ENCODE measurements at regions not wholly inside any gene's neighbourhood (a gene's known extent, or its start where the extent isn't known, plus 50 kb on each side); places are given as distances from the start of the nearest gene placed in this dataset.

DNA sequence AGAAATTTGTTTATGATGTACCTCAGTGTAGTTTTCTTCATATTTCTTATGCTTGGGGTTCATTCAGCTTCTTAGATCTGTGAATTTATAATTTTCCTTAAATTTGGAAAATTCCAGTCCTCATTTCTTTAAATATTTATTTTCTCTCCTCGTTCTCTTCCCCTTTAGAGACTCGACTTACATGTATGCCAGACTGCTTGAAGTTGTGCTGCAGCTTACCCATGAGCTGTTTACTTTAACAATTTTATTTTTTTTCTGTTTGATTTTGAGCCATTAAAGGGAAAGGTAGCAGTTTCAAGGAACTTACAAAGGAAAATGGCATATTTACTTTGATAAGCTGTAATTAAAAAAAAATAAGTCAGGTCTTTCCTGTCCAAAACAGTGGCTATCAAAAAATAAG is 123.0 kb upstream of the ZNF32 start:
- Histone ChIP-seq H3K36me3 (ENCODE audit: control insufficient read depth in 2 of 2, extremely low read depth in 1 of 2, insufficient read depth in 1 of 2, low read length in 1 of 2) (no peaks in the 10 kb centered on the region), H3K4me3 (ENCODE audit: control insufficient read depth in 1 of 2, extremely low read depth in 1 of 2, low read length in 1 of 2) (no peak overlapping the region), H3K27ac (ENCODE audit: low read length) (no peak overlapping the region), H3K9me3 (no peaks in the 10 kb centered on the region), H3K4me1 (ENCODE audit: control insufficient read depth in 1 of 2, extremely low read depth in 1 of 2, insufficient read depth in 2 of 2, low read length in 2 of 2) (no peaks in the 10 kb centered on the region), H3K27me3 (replicated peaks in 1 of 2; ENCODE audit: control insufficient read depth in 2 of 2, extremely low read depth in 1 of 2, insufficient read depth in 2 of 2, low read length in 1 of 2) (peaks cover 0 to 12% of the 10 kb centered on the region in 2 experiments)
- Mint-ChIP-seq H3K27ac (no peak overlapping the region), H3K27me3 (peaks cover 7 to 10% of the 10 kb centered on the region in 2 donors), H3K4me1 (no peaks in the 10 kb centered on the region), H3K4me3 (no peak overlapping the region), H3K36me3 (no peaks in the 10 kb centered on the region), H3K9me3 (peaks cover 5 to 29% (median 13%) of the 10 kb centered on the region in 3 donors)
- no peak for DNase-seq
- CTCF ChIA-PET = no interaction called here
- WGBS (ENCODE audit: insufficient coverage) = no CpG with 5 or more reads among the region's 2 CpGs
- ATAC-seq (replicated peaks in 1 of 4) = no peak
- POLR2A ChIA-PET = no interaction called here

DNA sequence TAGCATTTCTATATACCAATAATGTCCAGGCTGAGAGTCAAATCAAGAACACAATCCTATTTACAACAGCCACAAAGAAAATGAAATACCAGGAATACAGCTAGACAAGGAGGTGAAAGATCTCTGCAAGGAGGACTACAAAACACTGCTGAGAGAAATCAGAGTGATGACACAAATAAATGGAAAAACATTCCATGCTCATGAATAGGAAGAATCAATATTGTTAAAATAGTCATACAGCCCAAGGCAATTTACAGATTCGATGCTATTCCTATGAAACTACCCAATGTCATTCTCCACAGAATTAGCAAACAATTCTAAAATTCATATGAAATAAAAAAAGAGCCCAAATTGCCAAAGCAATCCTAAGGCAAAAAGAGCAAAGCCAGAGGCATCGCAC is 116.8 kb upstream of the ZNF32 start:
- ATAC-seq (replicated peaks in 1 of 4) (no peak), DNase-seq (no peak)
- Mint-ChIP-seq H3K36me3 (no peaks in the 10 kb centered on the region), H3K27me3 (no peaks in the 10 kb centered on the region), H3K4me1 (no peaks in the 10 kb centered on the region), H3K27ac (no peak overlapping the region), H3K9me3 (peaks cover 5 to 21% (median 13%) of the 10 kb centered on the region in 3 donors), H3K4me3 (no peak overlapping the region)
- POLR2A ChIA-PET = no interaction called here
- Histone ChIP-seq H3K27ac (ENCODE audit: low read length) (no peak overlapping the region), H3K4me3 (ENCODE audit: control insufficient read depth in 1 of 2, extremely low read depth in 1 of 2, low read length in 1 of 2) (no peak overlapping the region), H3K4me1 (ENCODE audit: control insufficient read depth in 1 of 2, extremely low read depth in 1 of 2, insufficient read depth in 2 of 2, low read length in 2 of 2) (no peaks in the 10 kb centered on the region), H3K36me3 (ENCODE audit: control insufficient read depth in 2 of 2, extremely low read depth in 1 of 2, insufficient read depth in 1 of 2, low read length in 1 of 2) (no peaks in the 10 kb centered on the region), H3K27me3 (replicated peaks in 1 of 2; ENCODE audit: control insufficient read depth in 2 of 2, extremely low read depth in 1 of 2, insufficient read depth in 2 of 2, low read length in 1 of 2) (peaks cover 0 to 2% of the 10 kb centered on the region in 2 experiments), H3K9me3 (no peaks in the 10 kb centered on the region)
- WGBS (ENCODE audit: insufficient coverage) = 88% methylated on average over 1 of the region's 2 CpGs
- CTCF ChIA-PET = no interaction called here

DNA sequence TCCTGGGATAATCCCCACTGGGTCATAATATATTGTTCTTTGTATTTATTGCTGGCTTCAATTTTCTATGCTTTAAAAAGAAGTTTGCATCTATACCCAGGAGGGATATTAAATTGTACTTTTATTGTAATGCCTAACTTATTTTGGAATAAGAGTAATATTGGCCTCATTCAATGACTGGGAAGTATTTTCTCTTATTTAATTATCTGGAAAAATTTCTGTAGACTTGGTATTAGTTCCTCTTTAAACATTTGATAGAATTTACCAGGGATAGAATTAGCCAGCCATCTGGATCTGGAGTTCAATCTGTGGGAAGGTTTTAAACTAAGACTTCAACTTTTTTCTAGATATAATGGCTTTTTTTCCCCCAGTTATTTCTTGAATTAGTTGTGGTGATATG is 115.2 kb upstream of the ZNF32 start:
- Histone ChIP-seq H3K4me1 (ENCODE audit: control insufficient read depth in 1 of 2, extremely low read depth in 1 of 2, insufficient read depth in 2 of 2, low read length in 2 of 2) (no peaks in the 10 kb centered on the region), H3K27ac (ENCODE audit: low read length) (no peak overlapping the region), H3K4me3 (ENCODE audit: control insufficient read depth in 1 of 2, extremely low read depth in 1 of 2, low read length in 1 of 2) (no peak overlapping the region), H3K9me3 (no peaks in the 10 kb centered on the region), H3K36me3 (ENCODE audit: control insufficient read depth in 2 of 2, extremely low read depth in 1 of 2, insufficient read depth in 1 of 2, low read length in 1 of 2) (no peaks in the 10 kb centered on the region), H3K27me3 (replicated peaks in 1 of 2; ENCODE audit: control insufficient read depth in 2 of 2, extremely low read depth in 1 of 2, insufficient read depth in 2 of 2, low read length in 1 of 2) (peaks cover 0 to 3% of the 10 kb centered on the region in 2 experiments)
- DNase-seq (no peak), ATAC-seq (replicated peaks in 1 of 4) (no peak)
- ChIA-PET POLR2A (no interaction called here), CTCF (no interaction called here)
- Mint-ChIP-seq H3K4me1 (no peaks in the 10 kb centered on the region), H3K4me3 (no peak overlapping the region), H3K36me3 (no peaks in the 10 kb centered on the region), H3K27ac (no peak overlapping the region), H3K9me3 (peaks cover 5 to 20% (median 12%) of the 10 kb centered on the region in 3 donors), H3K27me3 (no peaks in the 10 kb centered on the region)

DNA sequence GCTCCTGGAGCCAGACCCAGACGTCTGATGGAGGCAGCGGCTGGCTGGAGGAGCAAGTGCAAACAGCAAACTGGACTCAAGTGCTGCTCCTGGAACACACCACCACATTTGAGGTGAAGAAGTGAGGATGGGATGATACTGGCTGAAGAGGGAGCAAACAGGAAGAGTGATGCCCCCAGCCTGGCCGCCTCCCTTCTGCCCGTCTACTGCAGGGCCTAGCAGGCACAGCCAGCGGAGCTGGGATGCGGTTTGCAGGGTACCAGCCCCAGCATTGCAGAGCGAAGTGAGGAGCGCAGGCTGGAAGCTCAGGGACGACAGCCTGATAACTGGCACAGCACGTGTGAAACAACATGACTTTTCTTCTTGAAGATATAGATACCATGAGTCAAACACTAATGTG is 111.8 kb upstream of the ZNF32 start:
- H3K27ac Mint-ChIP-seq = no peak overlapping the region
- DNase-seq = no peak
- H3K4me1 ChIP-seq (ENCODE audit: control insufficient read depth in 1 of 2, extremely low read depth in 1 of 2, insufficient read depth in 2 of 2, low read length in 2 of 2) = no peaks in the 10 kb centered on the region
- H3K27ac ChIP-seq (ENCODE audit: low read length) = no peak overlapping the region
- no peak overlapping the region for H3K4me3 Mint-ChIP-seq
- no peaks in the 10 kb centered on the region for H3K27me3 Mint-ChIP-seq
- WGBS (ENCODE audit: insufficient coverage) = 84% methylated on average over 4 of the region's 10 CpGs
- H3K4me1 Mint-ChIP-seq = no peaks in the 10 kb centered on the region
- ATAC-seq (replicated peaks in 1 of 4) = no peak
- no peaks in the 10 kb centered on the region for H3K9me3 ChIP-seq
- peaks cover 0 to 3% of the 10 kb centered on the region in 2 experiments for H3K27me3 ChIP-seq (replicated peaks in 1 of 2; ENCODE audit: control insufficient read depth in 2 of 2, extremely low read depth in 1 of 2, insufficient read depth in 2 of 2, low read length in 1 of 2)
- ChIA-PET CTCF (interaction anchor here (0.7 kb wide), 2 partner anchors 14 to 1349 kb away, joined by 3 read pairs; no protein-coding TSS in a partner anchor), POLR2A (no interaction called here)
- no peaks in the 10 kb centered on the region for H3K36me3 ChIP-seq (ENCODE audit: control insufficient read depth in 2 of 2, extremely low read depth in 1 of 2, insufficient read depth in 1 of 2, low read length in 1 of 2)
- H3K36me3 Mint-ChIP-seq = no peaks in the 10 kb centered on the region
- no peak overlapping the region for H3K4me3 ChIP-seq (ENCODE audit: control insufficient read depth in 1 of 2, extremely low read depth in 1 of 2, low read length in 1 of 2)
- H3K9me3 Mint-ChIP-seq = no peaks in the 10 kb centered on the region

DNA sequence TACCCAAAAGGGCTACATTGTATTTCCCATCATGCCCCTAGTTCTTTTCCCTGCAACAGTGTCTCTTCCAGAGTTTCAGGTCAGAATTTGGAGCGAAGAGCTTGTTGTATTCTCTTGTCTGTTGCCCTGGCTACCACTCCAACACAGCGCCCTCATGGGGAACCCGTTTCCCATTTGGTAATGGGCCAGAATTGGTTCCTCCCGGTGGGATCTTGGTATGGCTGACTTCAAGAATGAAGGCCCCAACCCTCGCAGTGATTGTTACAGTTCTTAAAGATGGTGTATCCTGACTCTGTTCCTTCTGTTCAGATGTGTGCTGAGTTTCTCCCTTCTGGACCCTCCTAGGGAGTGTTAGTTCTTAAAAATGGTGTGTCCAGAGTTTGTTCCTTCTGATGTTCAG is 110.5 kb upstream of the ZNF32 start:
- H3K4me1 ChIP-seq (ENCODE audit: control insufficient read depth in 1 of 2, extremely low read depth in 1 of 2, insufficient read depth in 2 of 2, low read length in 2 of 2) = no peaks in the 10 kb centered on the region
- Mint-ChIP-seq H3K4me3 (no peak overlapping the region), H3K27ac (no peak overlapping the region), H3K27me3 (no peaks in the 10 kb centered on the region), H3K9me3 (no peaks in the 10 kb centered on the region), H3K4me1 (no peaks in the 10 kb centered on the region), H3K36me3 (no peaks in the 10 kb centered on the region)
- ChIA-PET POLR2A (no interaction called here), CTCF (interaction anchor here (0.6 kb wide), 2 partner anchors 37 to 824 kb away, joined by 3 to 4 read pairs; no protein-coding TSS in a partner anchor)
- no peak overlapping the region for H3K4me3 ChIP-seq (ENCODE audit: control insufficient read depth in 1 of 2, extremely low read depth in 1 of 2, low read length in 1 of 2)
- 84% methylated on average over 5 of the region's 5 CpGs for WGBS (ENCODE audit: insufficient coverage)
- no peaks in the 10 kb centered on the region for H3K9me3 ChIP-seq
- no peaks in the 10 kb centered on the region for H3K36me3 ChIP-seq (ENCODE audit: control insufficient read depth in 2 of 2, extremely low read depth in 1 of 2, insufficient read depth in 1 of 2, low read length in 1 of 2)
- H3K27ac ChIP-seq (ENCODE audit: low read length) = no peak overlapping the region
- no peak for DNase-seq
- peaks cover 0 to 3% of the 10 kb centered on the region in 2 experiments for H3K27me3 ChIP-seq (replicated peaks in 1 of 2; ENCODE audit: control insufficient read depth in 2 of 2, extremely low read depth in 1 of 2, insufficient read depth in 2 of 2, low read length in 1 of 2)
- ATAC-seq (replicated peaks in 1 of 4) = no peak

DNA sequence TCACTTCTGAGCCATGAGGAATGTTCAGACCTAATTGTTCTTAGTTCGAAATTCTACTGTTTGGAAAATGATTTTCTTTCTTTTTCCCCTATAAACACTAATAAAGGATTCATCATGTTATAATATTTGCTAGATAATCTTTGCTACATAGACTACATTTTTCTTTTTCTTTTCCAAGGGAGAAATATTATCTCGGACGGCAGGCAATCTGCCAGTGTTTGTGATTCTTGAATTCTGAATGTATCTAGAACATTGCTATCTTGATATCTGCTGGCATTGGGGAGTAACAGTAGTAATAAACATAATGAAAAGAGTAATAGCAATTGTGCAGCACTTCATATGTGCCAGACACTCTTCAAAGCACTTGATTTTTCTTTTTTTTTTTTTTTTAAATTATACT is 107.7 kb upstream of the ZNF32 start:
- H3K4me1 Mint-ChIP-seq = no peaks in the 10 kb centered on the region
- no peaks in the 10 kb centered on the region for H3K9me3 ChIP-seq
- ATAC-seq (replicated peaks in 1 of 4) = no peak
- CTCF ChIA-PET = no interaction called here
- DNase-seq = no peak
- no peak overlapping the region for H3K27ac Mint-ChIP-seq
- H3K4me3 ChIP-seq (ENCODE audit: control insufficient read depth in 1 of 2, extremely low read depth in 1 of 2, low read length in 1 of 2) = no peak overlapping the region
- no peak overlapping the region for H3K4me3 Mint-ChIP-seq
- POLR2A ChIA-PET = no interaction called here
- H3K36me3 ChIP-seq (ENCODE audit: control insufficient read depth in 2 of 2, extremely low read depth in 1 of 2, insufficient read depth in 1 of 2, low read length in 1 of 2) = no peaks in the 10 kb centered on the region
- H3K36me3 Mint-ChIP-seq = no peaks in the 10 kb centered on the region
- no peaks in the 10 kb centered on the region for H3K27me3 Mint-ChIP-seq
- H3K4me1 ChIP-seq (ENCODE audit: control insufficient read depth in 1 of 2, extremely low read depth in 1 of 2, insufficient read depth in 2 of 2, low read length in 2 of 2) = no peaks in the 10 kb centered on the region
- no peaks in the 10 kb centered on the region for H3K9me3 Mint-ChIP-seq
- WGBS (ENCODE audit: insufficient coverage) = no CpG with 5 or more reads among the region's 3 CpGs
- H3K27me3 ChIP-seq (replicated peaks in 1 of 2; ENCODE audit: control insufficient read depth in 2 of 2, extremely low read depth in 1 of 2, insufficient read depth in 2 of 2, low read length in 1 of 2) = peaks cover 0 to 3% of the 10 kb centered on the region in 2 experiments
- no peak overlapping the region for H3K27ac ChIP-seq (ENCODE audit: low read length)

DNA sequence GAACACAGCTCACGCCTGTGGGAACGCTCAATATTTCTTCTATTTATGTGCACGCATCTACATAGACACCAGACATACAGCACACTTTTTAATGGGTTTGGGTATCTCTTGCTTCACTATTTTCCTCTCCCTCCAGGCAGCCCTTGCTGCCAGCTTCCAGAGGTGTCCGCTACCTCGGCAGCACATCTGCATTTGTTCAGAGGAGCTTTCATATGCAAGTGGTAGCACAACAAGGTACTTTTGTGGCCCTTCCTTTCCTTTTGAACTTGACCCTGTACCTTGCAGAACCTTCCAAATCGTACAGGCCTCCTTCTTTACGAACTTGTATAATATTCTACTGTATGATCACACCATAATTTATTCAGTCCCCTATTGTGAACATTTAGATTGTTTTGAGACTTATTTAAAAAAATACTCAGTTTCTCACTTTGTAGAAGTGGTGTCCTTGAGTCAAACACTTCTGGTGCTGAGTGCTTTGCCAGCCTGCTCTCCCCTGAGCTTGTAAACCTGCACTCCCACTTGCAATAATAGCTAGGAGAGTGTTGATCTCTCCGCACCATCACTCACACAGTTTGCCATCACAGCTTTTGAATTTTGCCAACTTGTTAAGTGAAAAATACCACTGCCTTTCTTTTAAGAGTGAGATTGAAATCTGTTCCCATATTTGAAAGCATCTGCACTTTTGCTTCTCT is 106.0 kb upstream of the ZNF32 start:
- Histone ChIP-seq H3K4me1 (ENCODE audit: control insufficient read depth in 1 of 2, extremely low read depth in 1 of 2, insufficient read depth in 2 of 2, low read length in 2 of 2) (no peaks in the 10 kb centered on the region), H3K4me3 (ENCODE audit: control insufficient read depth in 1 of 2, extremely low read depth in 1 of 2, low read length in 1 of 2) (no peak overlapping the region), H3K27me3 (replicated peaks in 1 of 2; ENCODE audit: control insufficient read depth in 2 of 2, extremely low read depth in 1 of 2, insufficient read depth in 2 of 2, low read length in 1 of 2) (no peaks in the 10 kb centered on the region), H3K9me3 (no peaks in the 10 kb centered on the region), H3K36me3 (ENCODE audit: control insufficient read depth in 2 of 2, extremely low read depth in 1 of 2, insufficient read depth in 1 of 2, low read length in 1 of 2) (no peaks in the 10 kb centered on the region), H3K27ac (ENCODE audit: low read length) (no peak overlapping the region)
- H3K36me3 Mint-ChIP-seq = no peaks in the 10 kb centered on the region
- POLR2A ChIA-PET = no interaction called here
- no peaks in the 10 kb centered on the region for H3K9me3 Mint-ChIP-seq
- H3K4me3 Mint-ChIP-seq = no peak overlapping the region
- no peaks in the 10 kb centered on the region for H3K4me1 Mint-ChIP-seq
- WGBS (ENCODE audit: insufficient coverage) = 100% methylated on average over 1 of the region's 8 CpGs
- peaks cover 0 to under 1% of the 10 kb centered on the region in 2 donors for H3K27me3 Mint-ChIP-seq
- H3K27ac Mint-ChIP-seq = no peak overlapping the region
- ATAC-seq (replicated peaks in 1 of 4) (no peak), DNase-seq (no peak)
- CTCF ChIA-PET = no interaction called here
